ENCODE measurements at regions not wholly inside any gene's neighbourhood (a gene's known extent, or its start where the extent isn't known, plus 50 kb on each side); places are given as distances from the start of the nearest gene placed in this dataset.
"Not testable (repeated sequence)": the region's sequence is repeated elsewhere in the genome, so short reads cannot be mapped to it uniquely, and the experiment has no call there.

- H3K4me3 ChIP-seq (ENCODE audit: low read depth, low read length): no peak overlapping the region
- H3K4me1 ChIP-seq (ENCODE audit: control insufficient read depth, insufficient read depth, low read length): no peaks in the 10 kb centered on the region
- H3K9me3 ChIP-seq (ENCODE audit: control insufficient read depth, insufficient read depth, low read length): peaks cover 5% of the 10 kb centered on the region
- H3K36me3 ChIP-seq (ENCODE audit: control insufficient read depth, insufficient read depth, low read length): no peaks in the 10 kb centered on the region
- no peaks in the 10 kb centered on the region for H3K27me3 ChIP-seq (ENCODE audit: control insufficient read depth, insufficient read depth, low read length)
- no peak overlapping the region for H3K9ac ChIP-seq (ENCODE audit: low read depth, low read length)
- H3K27ac ChIP-seq (ENCODE audit: low read depth, low read length): no peak overlapping the region
Measured at GRCh38 chr13:54676526-54677113, 1648.0 kb downstream of the OLFM4 start.

GRCh38 chr13:54682184-54682583, 1653.6 kb downstream of the OLFM4 start:
- H3K27ac ChIP-seq (ENCODE audit: low read depth, low read length): no peak overlapping the region

GRCh38 chr13:54687173-54687572, 1658.6 kb downstream of the OLFM4 start:
- H3K27me3 ChIP-seq (ENCODE audit: control insufficient read depth, insufficient read depth, low read length): no peaks in the 10 kb centered on the region
- H3K4me1 ChIP-seq (ENCODE audit: control insufficient read depth, insufficient read depth, low read length): no peaks in the 10 kb centered on the region
- H3K27ac ChIP-seq (ENCODE audit: low read depth, low read length): no peak overlapping the region
- H3K9ac ChIP-seq (ENCODE audit: low read depth, low read length): no peak overlapping the region
- peaks cover 8% of the 10 kb centered on the region; the same call in 1 of the 2 replicates for H3K9me3 ChIP-seq (ENCODE audit: control insufficient read depth, insufficient read depth, low read length)
- no peak overlapping the region for H3K4me3 ChIP-seq (ENCODE audit: low read depth, low read length)
- no peaks in the 10 kb centered on the region for H3K36me3 ChIP-seq (ENCODE audit: control insufficient read depth, insufficient read depth, low read length)

More at GRCh38 chr13:54682184-54682583, 1653.6 kb downstream of the OLFM4 start:
- Histone ChIP-seq H3K9ac (ENCODE audit: low read depth, low read length) (no peak overlapping the region), H3K9me3 (ENCODE audit: control insufficient read depth, insufficient read depth, low read length) (peaks cover under 1% of the 10 kb centered on the region; the same call in 1 of the 2 replicates), H3K4me3 (ENCODE audit: low read depth, low read length) (no peak overlapping the region), H3K36me3 (ENCODE audit: control insufficient read depth, insufficient read depth, low read length) (no peaks in the 10 kb centered on the region), H3K27me3 (ENCODE audit: control insufficient read depth, insufficient read depth, low read length) (no peaks in the 10 kb centered on the region), H3K4me1 (ENCODE audit: control insufficient read depth, insufficient read depth, low read length) (no peaks in the 10 kb centered on the region)

- no peak overlapping the region for H3K4me3 ChIP-seq (ENCODE audit: low read depth, low read length)
- H3K9me3 ChIP-seq (ENCODE audit: control insufficient read depth, insufficient read depth, low read length): no peaks in the 10 kb centered on the region
- H3K4me1 ChIP-seq (ENCODE audit: control insufficient read depth, insufficient read depth, low read length): no peaks in the 10 kb centered on the region
- no peaks in the 10 kb centered on the region for H3K27me3 ChIP-seq (ENCODE audit: control insufficient read depth, insufficient read depth, low read length)
- no peak overlapping the region for H3K27ac ChIP-seq (ENCODE audit: low read depth, low read length)
- no peak overlapping the region for H3K9ac ChIP-seq (ENCODE audit: low read depth, low read length)
- H3K36me3 ChIP-seq (ENCODE audit: control insufficient read depth, insufficient read depth, low read length): no peaks in the 10 kb centered on the region
Measured at GRCh38 chr13:54699831-54700230, 1671.2 kb downstream of the OLFM4 start.

GRCh38 chr13:54705738-54706137, 1677.1 kb downstream of the OLFM4 start:
- H3K9me3 ChIP-seq (ENCODE audit: control insufficient read depth, insufficient read depth, low read length): peaks cover 13% of the 10 kb centered on the region
- no peaks in the 10 kb centered on the region for H3K36me3 ChIP-seq (ENCODE audit: control insufficient read depth, insufficient read depth, low read length)
- no peak overlapping the region for H3K9ac ChIP-seq (ENCODE audit: low read depth, low read length)
- H3K27me3 ChIP-seq (ENCODE audit: control insufficient read depth, insufficient read depth, low read length): no peaks in the 10 kb centered on the region
- H3K4me3 ChIP-seq (ENCODE audit: low read depth, low read length): no peak overlapping the region
- no peak overlapping the region for H3K27ac ChIP-seq (ENCODE audit: low read depth, low read length)
- no peaks in the 10 kb centered on the region for H3K4me1 ChIP-seq (ENCODE audit: control insufficient read depth, insufficient read depth, low read length)

- no peak overlapping the region for H3K9ac ChIP-seq (ENCODE audit: low read depth, low read length)
- no peaks in the 10 kb centered on the region for H3K4me1 ChIP-seq (ENCODE audit: control insufficient read depth, insufficient read depth, low read length)
- H3K36me3 ChIP-seq (ENCODE audit: control insufficient read depth, insufficient read depth, low read length): no peaks in the 10 kb centered on the region
- H3K27ac ChIP-seq (ENCODE audit: low read depth, low read length): no peak overlapping the region
- peaks cover 13% of the 10 kb centered on the region for H3K9me3 ChIP-seq (ENCODE audit: control insufficient read depth, insufficient read depth, low read length)
- H3K27me3 ChIP-seq (ENCODE audit: control insufficient read depth, insufficient read depth, low read length): no peaks in the 10 kb centered on the region
- no peak overlapping the region for H3K4me3 ChIP-seq (ENCODE audit: low read depth, low read length)
Measured at GRCh38 chr13:54706336-54706735, 1677.7 kb downstream of the OLFM4 start.

GRCh38 chr13:54709546-54709945, 1680.9 kb downstream of the OLFM4 start:
- no peak overlapping the region for H3K27ac ChIP-seq (ENCODE audit: low read depth, low read length)
- no peak overlapping the region for H3K9ac ChIP-seq (ENCODE audit: low read depth, low read length)
- H3K36me3 ChIP-seq (ENCODE audit: control insufficient read depth, insufficient read depth, low read length): no peaks in the 10 kb centered on the region
- no peak overlapping the region for H3K4me3 ChIP-seq (ENCODE audit: low read depth, low read length)
- H3K4me1 ChIP-seq (ENCODE audit: control insufficient read depth, insufficient read depth, low read length): no peaks in the 10 kb centered on the region
- peaks cover 17% of the 10 kb centered on the region for H3K9me3 ChIP-seq (ENCODE audit: control insufficient read depth, insufficient read depth, low read length)
- H3K27me3 ChIP-seq (ENCODE audit: control insufficient read depth, insufficient read depth, low read length): no peaks in the 10 kb centered on the region

- Histone ChIP-seq H3K4me3 (ENCODE audit: low read depth, low read length) (no peak overlapping the region), H3K4me1 (ENCODE audit: control insufficient read depth, insufficient read depth, low read length) (peaks cover 10% of the 10 kb centered on the region; the same call in 1 of the 2 replicates), H3K9ac (ENCODE audit: low read depth, low read length) (no peak overlapping the region), H3K36me3 (ENCODE audit: control insufficient read depth, insufficient read depth, low read length) (no peaks in the 10 kb centered on the region), H3K27ac (ENCODE audit: low read depth, low read length) (no peak overlapping the region), H3K27me3 (ENCODE audit: control insufficient read depth, insufficient read depth, low read length) (no peaks in the 10 kb centered on the region), H3K9me3 (ENCODE audit: control insufficient read depth, insufficient read depth, low read length) (0 out of 2 replicates have a peak, but pooled peaks cover 3% of the 10 kb centered on the region)
Measured at GRCh38 chr13:54733639-54734038, 1705.0 kb downstream of the OLFM4 start.

GRCh38 chr13:54737211-54737610, 1708.6 kb downstream of the OLFM4 start:
- not testable (repeated sequence) for H3K27me3 ChIP-seq (ENCODE audit: control insufficient read depth, insufficient read depth, low read length); H3K4me3 ChIP-seq (ENCODE audit: low read depth, low read length); H3K36me3 ChIP-seq (ENCODE audit: control insufficient read depth, insufficient read depth, low read length); H3K9me3 ChIP-seq (ENCODE audit: control insufficient read depth, insufficient read depth, low read length); H3K27ac ChIP-seq (ENCODE audit: low read depth, low read length); H3K9ac ChIP-seq (ENCODE audit: low read depth, low read length); H3K4me1 ChIP-seq (ENCODE audit: control insufficient read depth, insufficient read depth, low read length)

GRCh38 chr13:54742984-54743383, 1714.4 kb downstream of the OLFM4 start:
- H3K4me1 ChIP-seq (ENCODE audit: control insufficient read depth, insufficient read depth, low read length): no peaks in the 10 kb centered on the region
- no peak overlapping the region for H3K27ac ChIP-seq (ENCODE audit: low read depth, low read length)
- H3K27me3 ChIP-seq (ENCODE audit: control insufficient read depth, insufficient read depth, low read length): no peaks in the 10 kb centered on the region
- no peak overlapping the region for H3K4me3 ChIP-seq (ENCODE audit: low read depth, low read length)
- no peaks in the 10 kb centered on the region for H3K9me3 ChIP-seq (ENCODE audit: control insufficient read depth, insufficient read depth, low read length)
- no peak overlapping the region for H3K9ac ChIP-seq (ENCODE audit: low read depth, low read length)
- no peaks in the 10 kb centered on the region for H3K36me3 ChIP-seq (ENCODE audit: control insufficient read depth, insufficient read depth, low read length)

GRCh38 chr13:54744747-54745146, 1716.1 kb downstream of the OLFM4 start:
- Histone ChIP-seq H3K36me3 (ENCODE audit: control insufficient read depth, insufficient read depth, low read length) (no peaks in the 10 kb centered on the region), H3K4me3 (ENCODE audit: low read depth, low read length) (no peak overlapping the region), H3K9me3 (ENCODE audit: control insufficient read depth, insufficient read depth, low read length) (no peaks in the 10 kb centered on the region), H3K4me1 (ENCODE audit: control insufficient read depth, insufficient read depth, low read length) (no peaks in the 10 kb centered on the region), H3K27ac (ENCODE audit: low read depth, low read length) (no peak overlapping the region), H3K9ac (ENCODE audit: low read depth, low read length) (no peak overlapping the region), H3K27me3 (ENCODE audit: control insufficient read depth, insufficient read depth, low read length) (no peaks in the 10 kb centered on the region)
